SKM-1 (cell line): ENCODE measurements at regions not wholly inside any gene's neighbourhood (a gene's known extent, or its start where the extent isn't known, plus 50 kb on each side); places are given as distances from the start of the nearest gene placed in this dataset.
A peak's percentile ranks its signal among the peaks of the same experiment; 100 is the strongest.

ENCODE experiments used
- DNase-seq: peaks from one replicate; lab custom pipeline; 2025; ENCODE audit not compliant: unreplicated experiment; lab: John Stamatoyannopoulos, UW

- DNase-seq = no peak
These were observed 142.2 kb downstream of the SNX18 start for GRCh38 chr5:54659700-54660131.

- no peak for DNase-seq
These were observed 140.5 kb downstream of the SNX18 start for GRCh38 chr5:54658010-54658409.

- DNase-seq = no peak
These were observed 138.7 kb downstream of the SNX18 start for GRCh38 chr5:54656261-54656728.

- DNase-seq = no peak
These were observed 138.2 kb downstream of the SNX18 start for GRCh38 chr5:54655761-54656160.

- no peak for DNase-seq
These were observed 137.7 kb downstream of the SNX18 start for GRCh38 chr5:54655266-54655665.

- peak; percentile 67 for DNase-seq
These were observed 136.5 kb downstream of the SNX18 start for GRCh38 chr5:54653956-54654614.

- DNase-seq = no peak
These were observed 134.0 kb downstream of the SNX18 start for GRCh38 chr5:54651482-54652076.

GRCh38 chr5:54649041-54649504, 131.5 kb downstream of the SNX18 start:
- DNase-seq = no peak

GRCh38 chr5:54646356-54647101, 129.0 kb downstream of the SNX18 start:
- peak; percentile 74 for DNase-seq

GRCh38 chr5:54645882-54646355, 128.4 kb downstream of the SNX18 start:
- DNase-seq = no peak

- DNase-seq = no peak
These were observed 126.7 kb downstream of the SNX18 start for GRCh38 chr5:54644226-54644625.

GRCh38 chr5:54643685-54644106, 126.1 kb downstream of the SNX18 start:
- DNase-seq = no peak

GRCh38 chr5:54639621-54640020, 122.1 kb downstream of the SNX18 start:
- DNase-seq = no peak

- no peak for DNase-seq
These were observed 120.5 kb downstream of the SNX18 start for GRCh38 chr5:54638106-54638505.

GRCh38 chr5:54637654-54638053, 120.1 kb downstream of the SNX18 start:
- DNase-seq = no peak

- no peak for DNase-seq
These were observed 116.5 kb downstream of the SNX18 start for GRCh38 chr5:54634089-54634488.

- no peak for DNase-seq
These were observed 114.7 kb downstream of the SNX18 start for GRCh38 chr5:54632131-54632701.

- no peak for DNase-seq
These were observed 113.3 kb downstream of the SNX18 start for GRCh38 chr5:54630738-54631359.

- no peak for DNase-seq
These were observed 111.6 kb downstream of the SNX18 start for GRCh38 chr5:54629115-54629514.

- no peak for DNase-seq
These were observed 110.5 kb downstream of the SNX18 start for GRCh38 chr5:54628050-54628449.

- no peak for DNase-seq
These were observed 108.8 kb downstream of the SNX18 start for GRCh38 chr5:54626407-54626806.
